NB4 (cell line): ENCODE measurements at regions not wholly inside any gene's neighbourhood (a gene's known extent, or its start where the extent isn't known, plus 50 kb on each side); places are given as distances from the start of the nearest gene placed in this dataset.
A peak's percentile ranks its signal among the peaks of the same experiment; 100 is the strongest.

Experiments used
- DNase-seq: peaks from one replicate; pipeline ENCODE4 v3.0.0; 2010; ENCODE audit warnings: low read depth
- H3K4me3 ChIP-seq: one replicate; pipeline ENCODE4 v1.5.1; 2011; ENCODE audit warnings: mild to moderate bottlenecking, low read depth, low read length, moderate library complexity
- MYC ChIP-seq: IDR thresholded peaks from 2 replicates; pipeline ENCODE4 v1.6.1; 2011; ENCODE audit warnings: low read depth, low read length
- POLR2A ChIP-seq: IDR thresholded peaks from 2 replicates; pipeline ENCODE4 v1.6.1; 2011; ENCODE audit warnings: mild to moderate bottlenecking; ENCODE audit not compliant: insufficient read length; ENCODE audit errors: extremely low read depth
- TF ChIP-seq, protein P1 (sequence below): IDR thresholded peaks from one replicate; pipeline ENCODE4 v1.5.1; 2012; ENCODE audit warnings: low read depth, low read length
- TF ChIP-seq, protein P2 (sequence below): IDR thresholded peaks from 2 replicates; pipeline ENCODE4 v1.6.1; 2011; ENCODE audit warnings: low read depth, low read length

DNA sequence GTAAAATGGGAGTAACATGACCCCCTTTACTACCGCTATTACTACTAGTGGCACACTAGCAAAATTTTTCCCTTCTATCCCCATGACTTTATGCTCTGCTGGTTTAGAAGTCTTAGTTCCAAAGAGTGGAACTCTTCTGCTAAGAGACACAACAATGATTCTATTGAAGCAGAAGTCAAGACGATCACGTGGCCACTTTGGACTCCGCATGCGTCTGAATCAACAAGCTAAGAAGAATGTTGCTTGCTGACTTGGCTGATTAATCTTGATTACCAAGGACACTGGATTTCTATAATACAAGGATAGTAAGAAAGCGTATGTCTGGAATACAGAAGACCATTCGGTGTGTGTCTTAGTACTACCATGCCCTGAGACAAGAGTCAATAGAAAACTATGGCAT lies 244.7 kb upstream of the BTBD3 start:
- no peak overlapping the region for H3K4me3 ChIP-seq
- DNase-seq, result no peak
- TF ChIP-seq, protein P1, sequence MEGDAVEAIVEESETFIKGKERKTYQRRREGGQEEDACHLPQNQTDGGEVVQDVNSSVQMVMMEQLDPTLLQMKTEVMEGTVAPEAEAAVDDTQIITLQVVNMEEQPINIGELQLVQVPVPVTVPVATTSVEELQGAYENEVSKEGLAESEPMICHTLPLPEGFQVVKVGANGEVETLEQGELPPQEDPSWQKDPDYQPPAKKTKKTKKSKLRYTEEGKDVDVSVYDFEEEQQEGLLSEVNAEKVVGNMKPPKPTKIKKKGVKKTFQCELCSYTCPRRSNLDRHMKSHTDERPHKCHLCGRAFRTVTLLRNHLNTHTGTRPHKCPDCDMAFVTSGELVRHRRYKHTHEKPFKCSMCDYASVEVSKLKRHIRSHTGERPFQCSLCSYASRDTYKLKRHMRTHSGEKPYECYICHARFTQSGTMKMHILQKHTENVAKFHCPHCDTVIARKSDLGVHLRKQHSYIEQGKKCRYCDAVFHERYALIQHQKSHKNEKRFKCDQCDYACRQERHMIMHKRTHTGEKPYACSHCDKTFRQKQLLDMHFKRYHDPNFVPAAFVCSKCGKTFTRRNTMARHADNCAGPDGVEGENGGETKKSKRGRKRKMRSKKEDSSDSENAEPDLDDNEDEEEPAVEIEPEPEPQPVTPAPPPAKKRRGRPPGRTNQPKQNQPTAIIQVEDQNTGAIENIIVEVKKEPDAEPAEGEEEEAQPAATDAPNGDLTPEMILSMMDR, result no peak
- TF ChIP-seq, protein P2, sequence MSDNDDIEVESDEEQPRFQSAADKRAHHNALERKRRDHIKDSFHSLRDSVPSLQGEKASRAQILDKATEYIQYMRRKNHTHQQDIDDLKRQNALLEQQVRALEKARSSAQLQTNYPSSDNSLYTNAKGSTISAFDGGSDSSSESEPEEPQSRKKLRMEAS, result no peak
- TF ChIP-seq MYC (no peak), POLR2A (no peak)

DNA sequence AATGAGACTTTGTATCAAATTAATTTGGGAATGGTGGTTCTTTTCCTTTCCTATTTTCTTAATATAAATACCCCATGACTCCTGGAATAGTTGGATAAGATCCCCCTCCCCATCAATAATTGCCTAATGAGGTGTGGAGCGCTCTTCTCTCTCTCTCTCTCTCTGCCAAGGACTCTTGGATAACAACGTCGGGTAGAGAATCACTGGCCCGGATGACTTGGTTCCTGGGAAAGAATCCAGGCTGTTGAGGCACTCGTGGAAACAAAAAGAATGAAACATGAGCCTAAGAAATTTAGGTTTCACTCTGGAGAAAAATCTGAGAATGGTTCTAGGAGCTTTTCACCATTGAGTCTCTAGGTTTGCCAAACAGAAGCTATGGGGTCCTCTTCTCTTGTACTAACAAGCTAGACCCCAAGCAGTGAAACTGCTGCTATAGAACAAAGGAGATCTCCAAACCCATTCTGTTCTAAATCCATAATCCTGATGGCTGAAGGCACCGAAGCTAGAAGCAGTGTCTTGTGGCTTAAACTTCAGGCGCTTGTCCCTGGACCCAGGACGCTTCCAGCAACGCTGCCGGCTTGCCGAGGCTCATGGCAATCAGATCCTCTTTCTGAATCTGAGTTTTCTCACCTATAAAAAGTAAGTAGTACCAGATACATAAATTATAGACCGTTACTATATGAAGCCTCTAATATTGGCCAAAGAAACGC lies 241.6 kb upstream of the BTBD3 start:
- no peak overlapping the region for H3K4me3 ChIP-seq
- TF ChIP-seq MYC (no peak), POLR2A (no peak)
- TF ChIP-seq, protein P1, result no peak
- TF ChIP-seq, protein P2, result no peak
- no peak for DNase-seq

DNA sequence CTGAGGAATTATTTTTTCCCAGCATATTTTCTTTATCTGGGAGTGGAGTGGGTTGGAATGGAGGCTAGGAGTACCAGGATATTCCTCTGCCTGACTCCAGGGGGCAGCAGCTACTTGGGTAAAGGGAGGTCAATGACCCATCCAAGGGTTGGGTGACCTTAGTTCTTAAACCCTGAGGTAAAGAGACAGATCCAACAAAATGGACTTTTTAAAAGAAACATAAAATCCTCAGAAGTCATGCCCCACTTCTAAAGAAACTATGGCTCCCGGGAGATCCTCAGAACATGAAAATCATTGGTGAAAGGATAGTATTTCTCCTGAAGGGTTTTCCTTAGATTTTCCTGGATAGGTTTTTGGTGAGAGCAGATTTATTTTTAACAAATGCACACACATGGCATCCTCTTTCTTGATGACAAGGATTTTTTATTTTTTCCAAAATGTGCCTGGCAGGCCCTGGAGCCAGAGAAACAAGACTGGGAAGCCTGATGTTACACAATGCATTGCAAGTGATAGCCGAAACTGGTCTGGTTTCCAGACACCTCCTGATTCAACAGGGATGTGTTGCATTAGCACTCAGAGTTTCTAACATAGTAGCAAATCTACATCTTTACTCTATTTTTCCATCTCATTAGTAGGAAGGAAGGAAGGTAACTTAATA lies 240.9 kb upstream of the BTBD3 start:
- H3K4me3 ChIP-seq, result no peak overlapping the region
- peak; percentile 62 for DNase-seq
- TF ChIP-seq POLR2A, result no peak
- TF ChIP-seq, protein P1, result peak; percentile 85

DNA sequence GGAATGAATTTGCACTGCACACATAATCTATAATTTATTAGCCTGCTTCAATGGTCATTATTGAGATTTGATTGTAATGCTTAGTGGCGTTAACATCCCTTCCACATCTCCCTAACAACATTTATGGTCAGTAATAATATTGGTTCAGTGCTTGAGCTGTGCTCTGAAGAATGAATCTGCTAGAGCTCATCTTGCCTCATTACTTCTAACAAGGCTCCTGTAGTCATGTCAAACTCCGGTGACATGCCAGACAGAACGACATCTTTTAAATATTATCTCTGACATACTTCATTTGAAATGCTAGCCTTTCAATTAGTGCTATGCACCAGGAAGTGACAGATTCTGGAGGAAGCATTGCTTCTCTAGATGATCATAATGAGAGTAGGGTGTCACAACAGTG lies 240.3 kb upstream of the BTBD3 start:
- no peak overlapping the region for H3K4me3 ChIP-seq
- TF ChIP-seq, protein P2, result no peak
- TF ChIP-seq MYC (no peak), POLR2A (no peak)
- TF ChIP-seq, protein P1, result no peak
- DNase-seq, result no peak

DNA sequence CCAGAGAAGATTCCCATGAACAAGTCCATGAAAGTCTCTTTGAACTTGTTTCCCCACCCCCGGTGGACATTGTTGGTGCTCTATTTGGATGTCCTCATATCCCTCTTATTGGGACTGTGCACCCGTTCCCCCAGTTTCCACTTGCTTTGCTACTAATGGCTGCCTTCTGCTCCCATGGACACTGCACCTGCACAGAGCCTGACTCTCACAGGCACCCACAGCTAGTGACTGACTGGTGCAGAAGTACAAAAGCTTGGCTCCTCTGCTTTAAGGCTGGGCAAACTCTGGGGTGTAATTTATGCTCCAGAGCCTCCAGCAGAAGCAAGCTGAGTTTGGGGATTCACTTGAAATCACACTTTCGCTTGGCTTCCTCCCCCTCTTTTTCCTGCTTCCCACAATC lies 239.9 kb upstream of the BTBD3 start:
- H3K4me3 ChIP-seq, result no peak overlapping the region
- TF ChIP-seq, protein P1, result no peak
- TF ChIP-seq, protein P2, result no peak
- TF ChIP-seq POLR2A, result no peak
- TF ChIP-seq MYC, result no peak
- no peak for DNase-seq

DNA sequence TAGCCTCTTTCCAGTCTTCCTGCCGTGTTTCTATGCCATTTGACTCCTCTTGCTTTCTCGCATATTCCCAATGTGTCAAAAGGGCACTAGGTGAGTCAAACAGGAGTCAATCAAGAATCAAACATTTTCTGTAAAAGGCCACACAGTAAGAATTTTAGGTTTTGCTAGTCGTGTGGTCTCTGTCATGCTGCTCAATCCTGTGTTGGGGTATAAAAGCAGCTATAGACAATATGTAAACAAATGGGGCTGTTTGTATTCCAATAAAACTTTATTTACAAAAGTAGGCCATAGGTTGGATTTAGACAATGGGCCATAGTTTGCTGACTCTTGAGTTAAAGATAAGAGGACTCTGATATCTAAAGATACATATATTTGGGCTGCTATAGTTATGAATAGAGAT lies 235.4 kb upstream of the BTBD3 start:
- H3K4me3 ChIP-seq, result no peak overlapping the region
- no peak for DNase-seq
- TF ChIP-seq, protein P1, result no peak
- no peak for TF ChIP-seq MYC
- TF ChIP-seq, protein P2, result no peak
- no peak for TF ChIP-seq POLR2A
